WTC11 (cell line): ENCODE measurements at regions not wholly inside any gene's neighbourhood (a gene's known extent, or its start where the extent isn't known, plus 50 kb on each side); places are given as distances from the start of the nearest gene placed in this dataset.

ENCODE experiments used
- CBFB ChIP-seq: sonication (generic); formaldehyde crosslinking; IDR thresholded peaks from 2 replicates; pipeline ENCODE4 v1.8.1; 2022; ENCODE audit warnings: mild to moderate bottlenecking, low read depth, missing genetic modification reagents
- CREM ChIP-seq: sonication (generic); formaldehyde crosslinking; IDR thresholded peaks from 2 replicates; pipeline ENCODE4 v1.8.1; 2022; ENCODE audit warnings: mild to moderate bottlenecking, missing genetic modification reagents, moderate library complexity
- JUN ChIP-seq: sonication (generic); formaldehyde crosslinking; IDR thresholded peaks from 2 replicates; pipeline ENCODE4 v1.8.0; 2023; ENCODE audit warnings: mild to moderate bottlenecking, missing genetic modification reagents
- SP1 ChIP-seq: sonication (generic); formaldehyde crosslinking; conservative IDR thresholded peaks from 2 replicates; pipeline ENCODE4 v1.8.1; 2022; ENCODE audit warnings: missing genetic modification reagents
- TP53 ChIP-seq: sonication (generic); formaldehyde crosslinking; IDR thresholded peaks from 2 replicates; pipeline ENCODE4 v1.8.1; 2023; ENCODE audit warnings: mild to moderate bottlenecking, missing genetic modification reagents
- ZNF121 ChIP-seq: sonication (generic); formaldehyde crosslinking; IDR thresholded peaks from 2 replicates; pipeline ENCODE4 v1.8.0; 2023; ENCODE audit warnings: missing genetic modification reagents
- TF ChIP-seq, protein P1 (sequence below): fragments of 200-600 bp; IDR thresholded peaks from 2 replicates; pipeline ENCODE4 v1.8.0; 2022; ENCODE audit warnings: antibody characterized with exemption
- TF ChIP-seq, protein P2 (sequence below): sonication (generic); formaldehyde crosslinking; IDR thresholded peaks from 2 replicates; pipeline ENCODE4 v1.8.0; 2023; ENCODE audit warnings: mild to moderate bottlenecking, missing genetic modification reagents
- TF ChIP-seq, protein P3 (sequence below): sonication (generic); formaldehyde crosslinking; IDR thresholded peaks from 2 replicates; pipeline ENCODE4 v1.8.1; 2023; ENCODE audit warnings: mild to moderate bottlenecking, missing genetic modification reagents
- TF ChIP-seq, protein P4 (sequence below): sonication (generic); formaldehyde crosslinking; IDR thresholded peaks from 2 replicates; pipeline ENCODE4 v1.8.0; 2022; ENCODE audit warnings: mild to moderate bottlenecking, missing genetic modification reagents
- TF ChIP-seq, protein P5 (sequence below): sonication (generic); formaldehyde crosslinking; IDR thresholded peaks from 2 replicates; pipeline ENCODE4 v1.8.0; 2022; ENCODE audit warnings: missing genetic modification reagents
- TF ChIP-seq, protein P6 (sequence below): sonication (generic); formaldehyde crosslinking; IDR thresholded peaks from 2 replicates; pipeline ENCODE4 v1.8.1; 2022; ENCODE audit warnings: low read depth, missing genetic modification reagents, borderline replicate concordance

DNA sequence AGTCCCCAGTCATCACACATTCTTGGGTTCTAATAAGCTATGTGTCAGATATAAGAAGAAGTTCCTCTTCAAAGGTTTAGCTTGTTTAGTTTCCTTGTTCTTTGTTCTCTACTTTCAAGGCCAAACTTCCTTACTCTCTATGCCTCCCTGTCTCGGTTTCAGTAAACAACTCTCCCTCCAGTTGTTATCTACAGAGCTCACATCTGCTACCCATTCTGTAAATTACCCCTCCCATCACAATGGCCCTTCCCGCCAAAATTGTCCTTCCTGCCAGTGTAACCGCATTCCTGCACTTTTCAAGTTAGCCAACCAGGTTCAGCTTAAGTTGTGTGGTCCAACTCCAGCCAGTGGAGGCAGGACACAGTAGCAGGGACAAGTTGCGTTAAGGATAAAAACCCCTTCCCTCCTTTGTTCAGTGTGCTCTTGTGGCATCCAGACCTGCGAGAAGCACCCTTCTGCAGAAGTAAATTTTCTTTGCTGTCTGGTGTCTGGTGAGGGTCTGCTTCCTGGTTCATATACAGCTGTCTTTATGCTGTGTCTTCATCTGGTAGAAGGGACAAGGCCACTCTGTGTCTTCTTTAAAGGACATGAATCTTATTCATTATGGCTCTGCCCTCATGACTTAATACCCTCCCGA is 342.1 kb upstream of the GRM7 start:
- TF ChIP-seq CBFB (CRISPR knock-in tag) (no peak), CREM (CRISPR knock-in tag) (no peak), ZNF121 (CRISPR knock-in tag) (no peak), TP53 (CRISPR knock-in tag) (no peak), SP1 (CRISPR knock-in tag) (no peak), JUN (CRISPR knock-in tag) (no peak)
- TF ChIP-seq, protein P1, sequence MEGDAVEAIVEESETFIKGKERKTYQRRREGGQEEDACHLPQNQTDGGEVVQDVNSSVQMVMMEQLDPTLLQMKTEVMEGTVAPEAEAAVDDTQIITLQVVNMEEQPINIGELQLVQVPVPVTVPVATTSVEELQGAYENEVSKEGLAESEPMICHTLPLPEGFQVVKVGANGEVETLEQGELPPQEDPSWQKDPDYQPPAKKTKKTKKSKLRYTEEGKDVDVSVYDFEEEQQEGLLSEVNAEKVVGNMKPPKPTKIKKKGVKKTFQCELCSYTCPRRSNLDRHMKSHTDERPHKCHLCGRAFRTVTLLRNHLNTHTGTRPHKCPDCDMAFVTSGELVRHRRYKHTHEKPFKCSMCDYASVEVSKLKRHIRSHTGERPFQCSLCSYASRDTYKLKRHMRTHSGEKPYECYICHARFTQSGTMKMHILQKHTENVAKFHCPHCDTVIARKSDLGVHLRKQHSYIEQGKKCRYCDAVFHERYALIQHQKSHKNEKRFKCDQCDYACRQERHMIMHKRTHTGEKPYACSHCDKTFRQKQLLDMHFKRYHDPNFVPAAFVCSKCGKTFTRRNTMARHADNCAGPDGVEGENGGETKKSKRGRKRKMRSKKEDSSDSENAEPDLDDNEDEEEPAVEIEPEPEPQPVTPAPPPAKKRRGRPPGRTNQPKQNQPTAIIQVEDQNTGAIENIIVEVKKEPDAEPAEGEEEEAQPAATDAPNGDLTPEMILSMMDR: no peak
- TF ChIP-seq, protein P2, sequence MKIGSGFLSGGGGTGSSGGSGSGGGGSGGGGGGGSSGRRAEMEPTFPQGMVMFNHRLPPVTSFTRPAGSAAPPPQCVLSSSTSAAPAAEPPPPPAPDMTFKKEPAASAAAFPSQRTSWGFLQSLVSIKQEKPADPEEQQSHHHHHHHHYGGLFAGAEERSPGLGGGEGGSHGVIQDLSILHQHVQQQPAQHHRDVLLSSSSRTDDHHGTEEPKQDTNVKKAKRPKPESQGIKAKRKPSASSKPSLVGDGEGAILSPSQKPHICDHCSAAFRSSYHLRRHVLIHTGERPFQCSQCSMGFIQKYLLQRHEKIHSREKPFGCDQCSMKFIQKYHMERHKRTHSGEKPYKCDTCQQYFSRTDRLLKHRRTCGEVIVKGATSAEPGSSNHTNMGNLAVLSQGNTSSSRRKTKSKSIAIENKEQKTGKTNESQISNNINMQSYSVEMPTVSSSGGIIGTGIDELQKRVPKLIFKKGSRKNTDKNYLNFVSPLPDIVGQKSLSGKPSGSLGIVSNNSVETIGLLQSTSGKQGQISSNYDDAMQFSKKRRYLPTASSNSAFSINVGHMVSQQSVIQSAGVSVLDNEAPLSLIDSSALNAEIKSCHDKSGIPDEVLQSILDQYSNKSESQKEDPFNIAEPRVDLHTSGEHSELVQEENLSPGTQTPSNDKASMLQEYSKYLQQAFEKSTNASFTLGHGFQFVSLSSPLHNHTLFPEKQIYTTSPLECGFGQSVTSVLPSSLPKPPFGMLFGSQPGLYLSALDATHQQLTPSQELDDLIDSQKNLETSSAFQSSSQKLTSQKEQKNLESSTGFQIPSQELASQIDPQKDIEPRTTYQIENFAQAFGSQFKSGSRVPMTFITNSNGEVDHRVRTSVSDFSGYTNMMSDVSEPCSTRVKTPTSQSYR (CRISPR knock-in tag): no peak
- TF ChIP-seq, protein P3, sequence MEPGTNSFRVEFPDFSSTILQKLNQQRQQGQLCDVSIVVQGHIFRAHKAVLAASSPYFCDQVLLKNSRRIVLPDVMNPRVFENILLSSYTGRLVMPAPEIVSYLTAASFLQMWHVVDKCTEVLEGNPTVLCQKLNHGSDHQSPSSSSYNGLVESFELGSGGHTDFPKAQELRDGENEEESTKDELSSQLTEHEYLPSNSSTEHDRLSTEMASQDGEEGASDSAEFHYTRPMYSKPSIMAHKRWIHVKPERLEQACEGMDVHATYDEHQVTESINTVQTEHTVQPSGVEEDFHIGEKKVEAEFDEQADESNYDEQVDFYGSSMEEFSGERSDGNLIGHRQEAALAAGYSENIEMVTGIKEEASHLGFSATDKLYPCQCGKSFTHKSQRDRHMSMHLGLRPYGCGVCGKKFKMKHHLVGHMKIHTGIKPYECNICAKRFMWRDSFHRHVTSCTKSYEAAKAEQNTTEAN (CRISPR knock-in tag): no peak
- TF ChIP-seq, protein P4, sequence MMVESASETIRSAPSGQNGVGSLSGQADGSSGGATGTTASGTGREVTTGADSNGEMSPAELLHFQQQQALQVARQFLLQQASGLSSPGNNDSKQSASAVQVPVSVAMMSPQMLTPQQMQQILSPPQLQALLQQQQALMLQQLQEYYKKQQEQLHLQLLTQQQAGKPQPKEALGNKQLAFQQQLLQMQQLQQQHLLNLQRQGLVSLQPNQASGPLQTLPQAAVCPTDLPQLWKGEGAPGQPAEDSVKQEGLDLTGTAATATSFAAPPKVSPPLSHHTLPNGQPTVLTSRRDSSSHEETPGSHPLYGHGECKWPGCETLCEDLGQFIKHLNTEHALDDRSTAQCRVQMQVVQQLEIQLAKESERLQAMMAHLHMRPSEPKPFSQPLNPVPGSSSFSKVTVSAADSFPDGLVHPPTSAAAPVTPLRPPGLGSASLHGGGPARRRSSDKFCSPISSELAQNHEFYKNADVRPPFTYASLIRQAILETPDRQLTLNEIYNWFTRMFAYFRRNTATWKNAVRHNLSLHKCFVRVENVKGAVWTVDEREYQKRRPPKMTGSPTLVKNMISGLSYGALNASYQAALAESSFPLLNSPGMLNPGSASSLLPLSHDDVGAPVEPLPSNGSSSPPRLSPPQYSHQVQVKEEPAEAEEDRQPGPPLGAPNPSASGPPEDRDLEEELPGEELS (CRISPR knock-in tag): no peak
- TF ChIP-seq, protein P5, sequence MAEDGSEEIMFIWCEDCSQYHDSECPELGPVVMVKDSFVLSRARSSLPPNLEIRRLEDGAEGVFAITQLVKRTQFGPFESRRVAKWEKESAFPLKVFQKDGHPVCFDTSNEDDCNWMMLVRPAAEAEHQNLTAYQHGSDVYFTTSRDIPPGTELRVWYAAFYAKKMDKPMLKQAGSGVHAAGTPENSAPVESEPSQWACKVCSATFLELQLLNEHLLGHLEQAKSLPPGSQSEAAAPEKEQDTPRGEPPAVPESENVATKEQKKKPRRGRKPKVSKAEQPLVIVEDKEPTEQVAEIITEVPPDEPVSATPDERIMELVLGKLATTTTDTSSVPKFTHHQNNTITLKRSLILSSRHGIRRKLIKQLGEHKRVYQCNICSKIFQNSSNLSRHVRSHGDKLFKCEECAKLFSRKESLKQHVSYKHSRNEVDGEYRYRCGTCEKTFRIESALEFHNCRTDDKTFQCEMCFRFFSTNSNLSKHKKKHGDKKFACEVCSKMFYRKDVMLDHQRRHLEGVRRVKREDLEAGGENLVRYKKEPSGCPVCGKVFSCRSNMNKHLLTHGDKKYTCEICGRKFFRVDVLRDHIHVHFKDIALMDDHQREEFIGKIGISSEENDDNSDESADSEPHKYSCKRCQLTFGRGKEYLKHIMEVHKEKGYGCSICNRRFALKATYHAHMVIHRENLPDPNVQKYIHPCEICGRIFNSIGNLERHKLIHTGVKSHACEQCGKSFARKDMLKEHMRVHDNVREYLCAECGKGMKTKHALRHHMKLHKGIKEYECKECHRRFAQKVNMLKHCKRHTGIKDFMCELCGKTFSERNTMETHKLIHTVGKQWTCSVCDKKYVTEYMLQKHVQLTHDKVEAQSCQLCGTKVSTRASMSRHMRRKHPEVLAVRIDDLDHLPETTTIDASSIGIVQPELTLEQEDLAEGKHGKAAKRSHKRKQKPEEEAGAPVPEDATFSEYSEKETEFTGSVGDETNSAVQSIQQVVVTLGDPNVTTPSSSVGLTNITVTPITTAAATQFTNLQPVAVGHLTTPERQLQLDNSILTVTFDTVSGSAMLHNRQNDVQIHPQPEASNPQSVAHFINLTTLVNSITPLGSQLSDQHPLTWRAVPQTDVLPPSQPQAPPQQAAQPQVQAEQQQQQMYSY (CRISPR knock-in tag): no peak
- TF ChIP-seq, protein P6, sequence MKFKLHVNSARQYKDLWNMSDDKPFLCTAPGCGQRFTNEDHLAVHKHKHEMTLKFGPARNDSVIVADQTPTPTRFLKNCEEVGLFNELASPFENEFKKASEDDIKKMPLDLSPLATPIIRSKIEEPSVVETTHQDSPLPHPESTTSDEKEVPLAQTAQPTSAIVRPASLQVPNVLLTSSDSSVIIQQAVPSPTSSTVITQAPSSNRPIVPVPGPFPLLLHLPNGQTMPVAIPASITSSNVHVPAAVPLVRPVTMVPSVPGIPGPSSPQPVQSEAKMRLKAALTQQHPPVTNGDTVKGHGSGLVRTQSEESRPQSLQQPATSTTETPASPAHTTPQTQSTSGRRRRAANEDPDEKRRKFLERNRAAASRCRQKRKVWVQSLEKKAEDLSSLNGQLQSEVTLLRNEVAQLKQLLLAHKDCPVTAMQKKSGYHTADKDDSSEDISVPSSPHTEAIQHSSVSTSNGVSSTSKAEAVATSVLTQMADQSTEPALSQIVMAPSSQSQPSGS (CRISPR knock-in tag): no peak
